Fibroblast of skin of right biceps (primary cell): ENCODE measurements at regions not wholly inside any gene's neighbourhood (a gene's known extent, or its start where the extent isn't known, plus 50 kb on each side); places are given as distances from the start of the nearest gene placed in this dataset.
A peak's percentile ranks its signal among the peaks of the same experiment; 100 is the strongest.
"Not testable (repeated sequence)": the region's sequence is repeated elsewhere in the genome, so short reads cannot be mapped to it uniquely, and the experiment has no call there.

Experiments used
- DNase-seq: peaks from one replicate; pipeline ENCODE4 v3.0.0-alpha.2; 2013

DNA sequence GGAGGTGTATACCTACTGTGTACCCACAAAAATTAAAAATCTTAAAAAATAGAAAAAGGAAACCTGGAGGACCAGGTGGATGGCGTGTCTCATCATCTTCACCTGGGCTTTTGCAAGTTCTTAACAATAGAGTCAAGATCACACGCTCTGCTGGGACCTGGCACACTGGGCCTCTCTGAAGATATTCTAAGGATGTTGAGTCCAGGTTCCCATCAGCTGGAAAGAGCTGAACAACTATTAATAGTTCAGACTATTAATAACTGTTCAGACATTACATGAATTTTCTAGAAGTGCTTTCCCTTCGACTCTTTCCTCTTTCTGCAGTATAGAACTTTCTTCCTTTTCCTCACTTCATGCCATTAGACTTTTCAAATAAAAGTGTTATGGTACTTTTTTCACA is 320.2 kb upstream of the IL12A start:
- DNase-seq, result no peak

DNA sequence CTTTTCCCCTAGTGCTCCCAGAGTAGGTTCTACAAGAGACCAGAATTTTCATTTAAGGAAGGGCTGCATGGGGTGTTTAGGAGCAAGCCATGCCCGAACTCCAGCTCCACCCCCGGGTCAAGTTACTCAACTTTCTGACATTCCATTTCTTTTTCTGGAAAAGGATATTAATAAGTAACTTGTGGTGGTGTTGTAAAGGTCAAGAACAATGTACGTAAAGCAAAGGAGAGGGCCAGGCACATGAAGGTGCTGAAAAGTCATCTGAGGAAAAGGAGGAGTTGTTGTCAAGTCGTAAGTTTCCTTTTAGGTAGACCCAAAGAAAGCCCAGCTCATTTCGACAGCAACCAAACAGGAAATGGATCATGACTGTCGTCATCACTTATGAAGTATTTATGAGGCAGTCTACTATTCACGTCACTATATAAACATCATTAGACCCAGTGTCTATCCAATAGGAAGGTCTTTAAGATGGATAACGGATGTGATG is 319.6 kb upstream of the IL12A start:
- peak; percentile 71 for DNase-seq

GRCh38 chr3:159669766-159670165 is 318.9 kb upstream of the IL12A start:
- DNase-seq, result peak; percentile 47

GRCh38 chr3:159672728-159673688 is 315.6 kb upstream of the IL12A start:
- no peak for DNase-seq

DNA sequence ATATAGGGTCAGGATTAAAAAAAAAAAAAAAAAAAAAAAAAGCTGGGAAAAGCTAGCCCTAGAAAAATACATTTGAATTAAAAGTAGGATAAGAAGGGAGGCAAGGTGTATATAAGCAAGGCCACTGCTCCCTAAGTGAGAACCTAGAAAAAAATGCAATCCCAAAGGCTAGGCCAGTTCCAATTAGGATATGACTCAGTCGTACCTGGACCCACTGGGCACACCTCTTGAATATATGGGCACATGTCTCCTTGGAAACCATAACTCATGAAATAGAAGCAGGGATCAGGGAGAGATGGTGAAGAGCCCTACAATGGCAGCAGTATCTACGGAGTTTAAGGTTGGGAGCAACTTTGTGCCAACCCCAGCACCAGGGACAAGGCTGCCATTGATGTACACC is 314.1 kb upstream of the IL12A start:
- DNase-seq, result no peak

DNA sequence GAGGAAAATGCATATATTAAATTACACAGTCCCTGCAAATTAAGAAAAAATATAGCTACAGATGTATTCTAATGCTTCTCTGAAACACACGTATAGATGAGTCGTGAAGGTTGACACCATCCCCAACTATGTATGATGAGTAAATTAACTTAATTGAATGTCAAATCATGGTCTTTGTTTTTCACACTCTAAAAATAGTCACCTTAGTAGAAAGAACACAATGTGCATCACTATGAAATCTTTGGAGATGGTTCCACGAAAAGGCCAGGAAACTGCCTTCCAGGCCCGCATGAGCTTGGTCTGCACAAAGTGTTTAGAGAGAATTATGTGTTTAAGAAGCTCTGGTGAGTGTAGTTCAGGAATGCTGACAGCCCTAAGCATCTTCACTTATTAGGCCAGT is 313.4 kb upstream of the IL12A start:
- peak; percentile 17 for DNase-seq

DNA sequence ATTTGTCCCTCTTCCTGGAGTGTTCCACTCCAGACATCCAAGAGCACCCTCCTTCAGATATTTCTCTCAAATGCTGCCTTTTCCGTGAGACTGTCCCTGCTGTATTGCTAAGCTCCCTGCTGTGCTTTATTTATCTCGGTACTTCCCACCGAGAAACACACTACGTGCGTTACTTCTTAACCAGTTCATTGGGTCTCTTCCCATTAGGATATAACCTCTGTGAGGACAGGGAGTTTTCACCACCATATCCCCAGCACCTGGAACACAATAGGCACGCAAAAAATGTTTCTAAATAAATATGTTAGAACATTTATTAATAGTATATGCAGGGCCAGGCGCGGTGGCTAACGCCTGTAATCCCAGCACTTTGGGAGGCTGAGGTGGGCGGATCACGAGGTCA is 308.7 kb upstream of the IL12A start:
- no peak for DNase-seq

GRCh38 chr3:159681717-159682116 is 306.9 kb upstream of the IL12A start:
- DNase-seq, result not testable (repeated sequence)

DNA sequence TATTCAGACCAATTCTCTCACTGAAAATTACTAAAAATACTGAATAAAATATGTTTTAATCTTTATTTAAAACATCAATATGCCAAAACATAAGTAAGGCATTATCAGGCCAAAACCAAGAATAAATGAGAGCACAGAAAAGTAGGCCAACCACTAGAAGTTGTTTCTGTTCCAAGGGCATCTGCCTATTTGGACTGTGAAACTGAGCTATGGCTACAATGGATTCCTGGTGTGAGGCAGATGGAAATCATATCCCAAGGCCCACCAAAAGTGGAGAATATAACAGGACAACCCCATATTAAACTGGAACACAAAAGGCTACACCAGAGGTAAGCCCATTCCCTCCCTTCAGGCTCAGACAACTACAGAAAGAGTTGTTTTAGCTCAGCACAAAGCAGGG is 302.8 kb upstream of the IL12A start:
- DNase-seq, result no peak

- no peak for DNase-seq
Measured at GRCh38 chr3:159693226-159693625, 295.4 kb upstream of the IL12A start.

DNA sequence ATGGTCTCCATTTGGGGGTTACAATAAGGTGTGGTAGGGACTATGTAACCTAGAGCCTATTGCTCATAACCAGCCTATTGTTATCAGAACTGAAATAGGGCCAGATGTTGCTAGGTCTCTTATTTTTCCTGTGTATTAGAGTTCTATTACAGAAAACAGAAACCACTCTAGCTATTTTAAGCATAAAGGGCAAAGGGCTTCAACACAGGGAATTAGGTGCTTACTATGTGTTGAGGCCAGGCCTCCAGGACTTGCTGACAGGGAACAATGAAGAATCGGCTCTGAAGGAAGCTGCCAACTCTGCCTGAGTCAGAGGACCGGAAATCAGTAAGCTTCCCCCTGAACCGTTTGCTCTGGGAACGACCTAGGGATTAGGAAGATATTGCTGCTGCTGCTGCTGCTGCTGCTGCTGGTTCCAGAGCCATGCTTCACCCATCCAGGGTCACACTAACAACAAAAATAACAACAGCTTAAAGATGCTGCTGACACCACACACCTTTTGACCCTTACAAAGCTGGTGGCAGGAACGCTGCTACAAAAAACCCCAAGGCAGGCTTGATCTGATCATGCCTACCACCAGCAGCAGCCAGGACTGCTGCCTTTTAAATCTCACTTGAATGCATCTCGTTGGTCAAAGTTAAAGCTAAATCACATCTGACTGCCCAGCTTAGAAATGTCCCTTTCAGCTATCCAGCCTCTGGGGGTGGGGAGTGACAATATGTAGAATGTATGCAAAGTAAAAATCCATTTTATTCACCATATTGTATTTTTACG is 276.9 kb upstream of the IL12A start:
- peak; percentile 98 for DNase-seq

DNA sequence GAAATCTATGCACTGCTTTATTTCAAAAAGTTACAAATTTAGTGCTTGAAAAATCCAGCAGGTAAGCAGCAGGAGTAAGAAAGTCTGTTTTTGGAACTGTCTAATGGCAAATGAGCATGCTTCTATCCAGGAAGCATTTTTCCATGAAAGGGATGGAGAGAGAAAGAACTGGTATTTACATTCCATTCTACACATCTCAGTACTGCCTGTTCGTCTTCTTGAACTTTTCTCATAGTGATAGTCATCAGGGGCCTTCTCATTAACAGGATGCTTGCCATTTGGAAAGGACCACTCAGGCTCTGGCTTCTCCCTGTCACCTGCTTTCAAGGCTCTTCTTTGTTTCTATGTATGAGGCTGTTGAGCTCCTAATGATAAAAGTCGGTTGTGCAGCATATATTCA is 267.3 kb upstream of the IL12A start:
- peak; percentile 43 for DNase-seq

- no peak for DNase-seq
Measured at GRCh38 chr3:159723295-159723694, 265.3 kb upstream of the IL12A start.

- peak; percentile 74 for DNase-seq
Measured at GRCh38 chr3:159724627-159725026, 264.0 kb upstream of the IL12A start.

DNA sequence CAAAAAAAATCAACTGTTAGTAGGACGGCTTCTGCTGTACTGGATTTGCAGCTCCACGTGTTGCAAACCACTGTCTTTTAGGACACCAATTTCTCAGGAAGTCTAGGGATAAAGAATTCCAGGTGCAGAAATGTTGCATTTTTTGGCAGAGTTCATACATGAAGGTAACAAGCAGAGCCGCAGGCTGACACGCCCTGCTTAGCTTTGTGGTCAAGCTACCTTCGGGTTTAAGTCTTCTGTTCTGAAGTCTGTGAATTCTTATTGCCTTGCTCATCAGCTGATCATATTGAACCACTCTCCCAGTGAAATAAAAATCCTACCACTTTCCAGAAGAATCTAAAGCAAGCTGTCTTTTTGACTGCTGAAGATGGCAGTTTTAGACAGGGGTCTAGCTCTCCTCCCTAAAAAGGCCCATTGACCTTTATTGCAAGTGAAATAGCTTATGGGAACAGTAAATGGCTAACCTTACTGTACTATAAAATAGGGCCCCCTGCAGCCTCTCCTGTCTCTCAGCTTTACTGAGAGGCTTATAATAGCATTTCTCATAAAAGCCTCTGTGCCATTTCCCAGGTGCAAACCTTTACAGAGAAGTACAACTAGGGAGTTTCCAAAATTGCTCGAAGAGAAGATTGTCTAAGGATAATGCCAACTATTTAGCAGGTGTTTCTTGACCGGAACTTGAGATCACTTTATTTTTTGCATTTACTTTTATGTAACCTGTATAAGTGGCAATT is 262.2 kb upstream of the IL12A start:
- peak; percentile 58 for DNase-seq

- no peak for DNase-seq
Measured at GRCh38 chr3:159727506-159727905, 261.1 kb upstream of the IL12A start.

GRCh38 chr3:159731254-159731653 is 257.4 kb upstream of the IL12A start:
- no peak for DNase-seq

DNA sequence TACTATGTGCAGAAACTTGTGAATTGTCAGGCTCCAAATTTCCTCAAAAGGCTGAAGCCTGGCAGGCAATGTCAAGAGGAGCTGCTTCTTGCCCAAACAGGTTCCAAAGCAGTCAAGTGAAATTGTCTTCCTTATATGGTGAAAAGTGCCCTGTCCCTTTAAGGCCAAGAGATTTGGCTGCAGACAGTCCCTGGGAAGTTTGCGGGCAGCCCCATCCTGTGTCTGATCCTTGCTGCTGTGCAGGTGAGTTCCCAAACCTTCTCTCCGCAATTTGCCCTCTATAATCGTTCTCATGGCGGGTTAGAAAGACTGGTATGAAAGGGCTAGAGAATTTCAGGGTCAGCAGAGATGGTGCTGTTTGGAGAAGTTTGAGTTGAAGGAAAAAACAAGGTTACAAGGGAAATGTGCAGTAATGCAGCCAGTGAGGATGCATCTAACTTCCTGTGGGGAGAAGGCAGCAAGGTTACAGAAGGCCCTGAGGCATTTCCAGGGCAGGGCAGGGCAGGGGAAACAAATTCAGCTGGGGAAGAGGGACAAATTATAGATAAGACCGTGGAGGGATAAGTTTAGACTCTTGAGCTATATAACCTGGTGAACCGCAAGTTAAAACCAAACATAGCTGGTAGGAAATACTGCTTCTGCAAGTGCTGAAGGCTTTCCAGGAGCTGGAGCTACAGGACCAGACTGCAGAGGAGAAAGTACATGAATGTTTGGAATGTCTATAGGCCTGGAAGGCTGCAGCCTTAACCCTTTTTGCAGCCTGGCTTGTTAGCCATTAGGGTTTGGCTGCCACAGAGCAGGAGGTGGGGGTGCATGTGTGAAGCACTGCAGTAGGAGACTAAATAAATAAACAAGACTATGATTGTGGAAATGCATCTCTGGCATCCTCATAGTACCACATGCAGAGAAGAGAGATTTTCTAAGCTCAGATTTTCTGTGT is 256.2 kb upstream of the IL12A start:
- peak; percentile 96 for DNase-seq

DNA sequence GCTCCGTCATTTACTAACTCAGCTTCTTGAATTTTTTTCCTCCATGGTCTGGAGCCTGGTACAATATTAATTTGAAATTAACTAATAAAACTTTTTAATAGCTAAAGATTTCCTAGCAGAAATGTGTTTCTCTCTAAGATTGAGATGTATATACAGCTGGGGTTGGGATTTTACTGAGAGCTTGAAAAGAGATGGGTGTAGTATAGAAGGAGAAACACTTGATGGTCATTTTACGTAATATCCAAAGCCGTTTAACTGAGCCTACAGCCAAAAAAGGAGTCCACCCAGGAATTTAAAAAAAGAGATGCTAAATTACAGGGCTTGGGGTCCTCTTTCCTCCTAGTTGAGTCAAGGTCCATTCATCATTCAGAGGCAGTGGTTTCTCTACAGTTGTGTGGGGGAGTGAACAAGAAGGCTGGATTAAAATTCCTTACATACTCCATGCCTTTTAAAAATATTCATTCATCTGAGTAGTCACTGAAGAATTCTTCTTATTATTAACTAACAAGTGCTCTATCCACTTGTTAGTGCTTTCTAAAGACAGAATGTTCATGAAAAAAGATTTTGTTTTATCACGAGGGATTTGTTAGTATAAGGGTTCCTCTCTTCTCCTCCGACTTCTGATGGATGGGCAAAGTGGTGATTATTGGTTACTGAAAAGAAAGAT is 255.3 kb upstream of the IL12A start:
- peak; percentile 95 for DNase-seq

- DNase-seq, result no peak
Measured at GRCh38 chr3:159734681-159735080, 254.0 kb upstream of the IL12A start.

DNA sequence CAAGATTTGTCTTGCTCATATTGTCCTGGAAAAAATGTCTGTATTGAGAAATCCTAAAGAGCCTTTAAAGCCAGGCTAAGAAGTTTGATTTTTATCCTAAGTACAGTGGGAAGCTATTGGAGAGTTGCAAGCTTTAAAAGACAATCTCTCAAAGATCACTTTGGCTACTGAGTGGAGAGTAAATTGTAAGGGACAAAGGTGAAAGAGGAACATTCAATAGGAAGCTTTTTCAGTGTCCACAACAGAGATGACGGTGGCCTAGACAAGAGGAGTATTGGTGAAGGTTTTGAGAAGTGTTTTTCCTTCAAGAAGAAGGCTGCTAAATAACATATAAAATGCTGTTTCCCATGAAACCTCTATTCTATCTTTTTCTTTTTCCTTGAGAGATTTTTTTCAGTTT is 249.5 kb upstream of the IL12A start:
- no peak for DNase-seq
